ENCODE measurements at regions not wholly inside any gene's neighbourhood (a gene's known extent, or its start where the extent isn't known, plus 50 kb on each side); places are given as distances from the start of the nearest gene placed in this dataset.
A peak's percentile ranks its signal among the peaks of the same experiment; 100 is the strongest.

DNA sequence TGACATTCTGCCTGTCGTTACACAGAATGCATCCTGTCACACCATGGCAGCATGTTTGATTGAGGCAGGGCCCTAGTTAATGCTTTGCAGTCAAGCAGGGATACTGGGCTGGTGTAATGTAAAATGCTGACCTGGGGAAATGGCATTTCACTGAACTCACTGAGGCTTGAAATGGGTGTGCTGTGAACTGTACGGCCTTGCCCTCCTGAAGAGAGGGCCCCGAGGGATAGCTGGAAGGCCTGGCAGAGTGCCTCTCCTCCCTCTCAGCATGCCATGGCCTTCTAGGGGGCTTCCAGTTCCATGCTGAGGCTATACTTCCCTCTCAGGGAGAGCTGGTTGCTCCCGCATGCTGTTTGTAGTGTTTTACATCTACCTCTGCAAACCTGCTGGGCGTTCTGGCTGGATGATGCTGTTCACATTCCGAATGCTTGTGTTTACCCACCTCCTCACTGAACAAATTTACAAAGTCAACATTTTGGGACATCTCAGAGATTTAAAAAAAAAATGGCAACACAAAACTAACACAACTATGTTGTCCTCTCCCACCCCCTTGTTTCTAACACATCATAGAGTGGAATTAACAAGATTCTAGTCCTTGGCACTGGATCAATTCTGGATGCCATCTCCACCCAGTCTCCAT is 416.7 kb upstream of the CADM1 start:
- H3K27me3 ChIP-seq (ENCODE audit: insufficient read depth in 3 of 3, low read length in 2 of 3): peaks cover 0 to 4% (median 0%) of the 10 kb centered on the region in 3 donors
- no peaks in the 10 kb centered on the region for H3K4me1 ChIP-seq
- H3K9me3 ChIP-seq: no peaks in the 10 kb centered on the region
- no peak for ATAC-seq
- DNase-seq: no peak
- H3K4me3 ChIP-seq: no peak overlapping the region
- 75 to 84% (median 80%) methylated on average over 6 of the region's 6 CpGs for WGBS, 3 donors
- TF ChIP-seq, protein P1, sequence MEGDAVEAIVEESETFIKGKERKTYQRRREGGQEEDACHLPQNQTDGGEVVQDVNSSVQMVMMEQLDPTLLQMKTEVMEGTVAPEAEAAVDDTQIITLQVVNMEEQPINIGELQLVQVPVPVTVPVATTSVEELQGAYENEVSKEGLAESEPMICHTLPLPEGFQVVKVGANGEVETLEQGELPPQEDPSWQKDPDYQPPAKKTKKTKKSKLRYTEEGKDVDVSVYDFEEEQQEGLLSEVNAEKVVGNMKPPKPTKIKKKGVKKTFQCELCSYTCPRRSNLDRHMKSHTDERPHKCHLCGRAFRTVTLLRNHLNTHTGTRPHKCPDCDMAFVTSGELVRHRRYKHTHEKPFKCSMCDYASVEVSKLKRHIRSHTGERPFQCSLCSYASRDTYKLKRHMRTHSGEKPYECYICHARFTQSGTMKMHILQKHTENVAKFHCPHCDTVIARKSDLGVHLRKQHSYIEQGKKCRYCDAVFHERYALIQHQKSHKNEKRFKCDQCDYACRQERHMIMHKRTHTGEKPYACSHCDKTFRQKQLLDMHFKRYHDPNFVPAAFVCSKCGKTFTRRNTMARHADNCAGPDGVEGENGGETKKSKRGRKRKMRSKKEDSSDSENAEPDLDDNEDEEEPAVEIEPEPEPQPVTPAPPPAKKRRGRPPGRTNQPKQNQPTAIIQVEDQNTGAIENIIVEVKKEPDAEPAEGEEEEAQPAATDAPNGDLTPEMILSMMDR (IDR thresholded peaks at IDR 0.05): no peak
- intact Hi-C loops (cut with DNase I): no loop called here
- no peaks in the 10 kb centered on the region for H3K36me3 ChIP-seq (ENCODE audit: insufficient read depth in 1 of 2, low read depth in 1 of 2)
- no peak overlapping the region for H3K27ac ChIP-seq

DNA sequence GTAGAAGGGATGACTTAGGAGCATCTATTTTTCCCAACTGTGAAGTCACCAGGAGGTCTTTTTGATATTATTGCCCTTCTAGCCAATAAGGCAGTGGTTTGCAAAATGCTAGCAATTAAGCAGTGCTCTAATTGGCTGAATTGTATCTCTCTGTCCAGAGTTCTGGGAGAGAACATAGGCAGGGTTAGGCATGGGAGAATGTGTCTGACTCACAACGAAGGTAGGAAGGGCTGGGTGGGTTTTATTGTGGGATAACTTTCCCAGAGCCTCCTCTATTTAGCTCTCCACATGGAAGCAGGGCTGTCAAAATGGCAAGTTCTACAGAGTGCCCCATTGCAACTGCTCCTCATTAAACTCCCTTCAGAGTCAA is 415.9 kb upstream of the CADM1 start:
- DNase-seq (no peak), ATAC-seq (no peak)
- intact Hi-C loops (cut with DNase I): no loop called here
- Histone ChIP-seq H3K27me3 (ENCODE audit: insufficient read depth in 3 of 3, low read length in 2 of 3) (peaks cover 0 to 4% (median 0%) of the 10 kb centered on the region in 3 donors), H3K9me3 (no peaks in the 10 kb centered on the region), H3K4me3 (no peak overlapping the region), H3K4me1 (no peaks in the 10 kb centered on the region), H3K36me3 (ENCODE audit: insufficient read depth in 1 of 2, low read depth in 1 of 2) (no peaks in the 10 kb centered on the region), H3K27ac (no peak overlapping the region)
- TF ChIP-seq, protein P1 (IDR thresholded peaks at IDR 0.05): no peak
- 29 to 38% (median 33%) methylated on average over 1 of the region's 1 CpG for WGBS, 3 donors

DNA sequence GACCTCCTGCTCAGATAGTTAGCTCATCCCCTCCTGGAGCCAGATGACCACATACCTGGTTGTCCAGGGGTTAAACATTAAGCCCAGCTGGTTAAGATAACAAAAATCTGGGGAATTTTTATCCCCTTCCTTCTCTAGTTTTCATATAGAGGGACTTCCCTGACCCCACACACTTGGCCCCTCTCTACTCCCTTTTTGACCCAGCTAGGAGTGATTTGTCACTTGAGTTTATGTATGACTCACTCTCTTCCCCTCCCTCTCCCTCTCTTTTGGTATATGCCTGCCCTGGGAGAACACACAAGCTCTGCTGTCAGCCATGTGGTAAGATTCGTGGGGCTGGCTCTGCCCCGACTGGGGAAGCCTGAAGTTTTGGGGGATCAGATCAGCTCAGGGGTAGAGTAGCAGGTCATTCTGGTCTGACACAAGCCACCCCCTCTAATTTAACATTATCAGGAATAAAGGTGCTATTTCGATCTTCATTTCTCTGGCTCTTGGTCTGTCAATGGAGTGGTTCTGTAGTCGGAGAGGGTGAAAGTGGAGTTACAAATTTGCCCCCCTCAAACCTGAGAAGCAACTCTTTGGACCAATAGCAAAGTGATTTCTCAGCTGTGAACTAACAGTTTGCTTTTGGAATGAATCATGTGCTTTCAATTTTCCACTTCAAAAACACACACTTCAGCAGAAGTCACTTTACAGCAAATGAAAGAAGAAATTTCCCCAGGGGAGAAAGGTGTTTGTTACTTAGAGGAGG is 415.3 kb upstream of the CADM1 start:
- ATAC-seq: peak in 1 of 4 donors; percentile 27
- TF ChIP-seq, protein P1 (IDR thresholded peaks at IDR 0.05): no peak
- DNase-seq: no peak
- 56 to 68% (median 64%) methylated on average over 4 of the region's 4 CpGs for WGBS, 3 donors
- Histone ChIP-seq H3K4me3 (no peak overlapping the region), H3K27me3 (ENCODE audit: insufficient read depth in 3 of 3, low read length in 2 of 3) (no peaks in the 10 kb centered on the region), H3K9me3 (no peaks in the 10 kb centered on the region), H3K36me3 (ENCODE audit: insufficient read depth in 1 of 2, low read depth in 1 of 2) (no peaks in the 10 kb centered on the region), H3K4me1 (no peaks in the 10 kb centered on the region), H3K27ac (no peak overlapping the region)
- intact Hi-C loops (cut with DNase I): no loop called here

DNA sequence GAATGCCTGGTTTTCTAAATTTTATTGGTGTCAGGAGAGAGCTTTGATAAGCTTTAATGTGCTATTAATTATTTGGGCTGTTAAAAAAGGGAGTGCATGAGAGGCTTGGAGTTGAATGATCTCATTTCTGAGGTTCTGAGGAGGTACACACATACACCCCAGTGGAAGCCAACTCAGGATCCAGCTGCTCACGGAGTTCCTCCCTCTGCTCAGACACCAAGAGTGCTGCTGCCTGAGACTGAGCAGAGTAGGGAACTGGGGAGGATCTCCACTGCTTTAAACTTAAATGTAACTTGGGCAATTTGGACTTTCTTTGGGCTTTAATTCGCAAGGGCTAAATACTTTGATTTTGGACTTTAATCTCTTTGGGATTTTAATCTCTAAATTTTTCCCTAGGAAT is 414.4 kb upstream of the CADM1 start:
- ATAC-seq (no peak), DNase-seq (no peak)
- intact Hi-C loops (cut with DNase I): no loop called here
- Histone ChIP-seq H3K4me3 (no peak overlapping the region), H3K27ac (no peak overlapping the region), H3K36me3 (ENCODE audit: insufficient read depth in 1 of 2, low read depth in 1 of 2) (no peaks in the 10 kb centered on the region), H3K9me3 (no peaks in the 10 kb centered on the region), H3K27me3 (ENCODE audit: insufficient read depth in 3 of 3, low read length in 2 of 3) (no peaks in the 10 kb centered on the region), H3K4me1 (no peaks in the 10 kb centered on the region)
- 83 to 93% (median 92%) methylated on average over 2 of the region's 2 CpGs for WGBS, 3 donors
- TF ChIP-seq, protein P1 (IDR thresholded peaks at IDR 0.05): no peak
